ENCODE measurements at regions not wholly inside any gene's neighbourhood (a gene's known extent, or its start where the extent isn't known, plus 50 kb on each side); places are given as distances from the start of the nearest gene placed in this dataset.
A peak's percentile ranks its signal among the peaks of the same experiment; 100 is the strongest.

GRCh38 chr15:95990833-95991232 is 339.7 kb upstream of the NR2F2 start:
- Histone ChIP-seq H3K4me1 (ENCODE audit: control insufficient read depth, extremely low read depth, insufficient read depth, low read length) (peaks cover 2% of the 10 kb centered on the region), H3K27me3 (ENCODE audit: control insufficient read depth, insufficient read depth, low read length) (no peaks in the 10 kb centered on the region), H3K27ac (ENCODE audit: insufficient read depth, low read length) (no peak overlapping the region), H3K4me3 (replicated peaks in 1 of 4; ENCODE audit: control extremely low read depth in 1 of 4, insufficient read depth in 1 of 4, low read depth in 3 of 4, low read length in 4 of 4) (no peak overlapping the region), H3K4me2 (ENCODE audit: extremely low read depth, insufficient read depth, low read length) (no peak overlapping the region), H3K9ac (ENCODE audit: insufficient read depth, low read length) (no peak overlapping the region), H4K20me1 (ENCODE audit: control insufficient read depth, extremely low read depth, insufficient read depth, low read length) (no peaks in the 10 kb centered on the region), H2AFZ (ENCODE audit: low read length) (no peak overlapping the region), H3K36me3 (ENCODE audit: control insufficient read depth, insufficient read depth, low read length) (no peaks in the 10 kb centered on the region), H3K79me2 (ENCODE audit: control insufficient read depth, insufficient read depth, low read length) (no peaks in the 10 kb centered on the region), H3K9me3 (ENCODE audit: control insufficient read depth, insufficient read depth, low read depth, low read length) (no peaks in the 10 kb centered on the region)
- TF ChIP-seq EZH2 (IDR thresholded peaks at IDR 0.05; ENCODE audit: low read length, missing control alignments) (no peak), CTCF (conservative IDR thresholded peaks at IDR 0.05 in 1 of 2, IDR thresholded peaks at IDR 0.05 in 1 of 2; ENCODE audit: low read depth in 1 of 2, low read length in 2 of 2) (no peak)
- DNase-seq (ENCODE audit: low read depth in 2 of 2) = peak in 1 of 2 donors; percentile 47

- TF ChIP-seq EZH2 (IDR thresholded peaks at IDR 0.05; ENCODE audit: low read length, missing control alignments) = no peak
- TF ChIP-seq CTCF (conservative IDR thresholded peaks at IDR 0.05 in 1 of 2, IDR thresholded peaks at IDR 0.05 in 1 of 2; ENCODE audit: low read depth in 1 of 2, low read length in 2 of 2) = no peak
- Histone ChIP-seq H3K9ac (ENCODE audit: insufficient read depth, low read length) (no peak overlapping the region), H3K27ac (ENCODE audit: insufficient read depth, low read length) (no peak overlapping the region), H3K4me1 (ENCODE audit: control insufficient read depth, extremely low read depth, insufficient read depth, low read length) (no peaks in the 10 kb centered on the region), H3K4me2 (ENCODE audit: extremely low read depth, insufficient read depth, low read length) (no peak overlapping the region), H3K36me3 (ENCODE audit: control insufficient read depth, insufficient read depth, low read length) (no peaks in the 10 kb centered on the region), H3K9me3 (ENCODE audit: control insufficient read depth, insufficient read depth, low read depth, low read length) (no peaks in the 10 kb centered on the region), H3K27me3 (ENCODE audit: control insufficient read depth, insufficient read depth, low read length) (no peaks in the 10 kb centered on the region), H3K79me2 (ENCODE audit: control insufficient read depth, insufficient read depth, low read length) (no peaks in the 10 kb centered on the region), H4K20me1 (ENCODE audit: control insufficient read depth, extremely low read depth, insufficient read depth, low read length) (no peaks in the 10 kb centered on the region), H2AFZ (ENCODE audit: low read length) (no peak overlapping the region), H3K4me3 (replicated peaks in 1 of 4; ENCODE audit: control extremely low read depth in 1 of 4, insufficient read depth in 1 of 4, low read depth in 3 of 4, low read length in 4 of 4) (no peak overlapping the region)
- peak; percentile 42 to 69 for DNase-seq (ENCODE audit: low read depth in 2 of 2)
These were observed 336.1 kb upstream of the NR2F2 start for GRCh38 chr15:95994418-95994817.

- Histone ChIP-seq H3K4me3 (replicated peaks in 1 of 4; ENCODE audit: control extremely low read depth in 1 of 4, insufficient read depth in 1 of 4, low read depth in 3 of 4, low read length in 4 of 4) (no peak overlapping the region), H3K27me3 (ENCODE audit: control insufficient read depth, insufficient read depth, low read length) (no peaks in the 10 kb centered on the region), H3K9me3 (ENCODE audit: control insufficient read depth, insufficient read depth, low read depth, low read length) (no peaks in the 10 kb centered on the region), H3K4me2 (ENCODE audit: extremely low read depth, insufficient read depth, low read length) (no peak overlapping the region), H4K20me1 (ENCODE audit: control insufficient read depth, extremely low read depth, insufficient read depth, low read length) (no peaks in the 10 kb centered on the region), H2AFZ (ENCODE audit: low read length) (no peak overlapping the region), H3K4me1 (ENCODE audit: control insufficient read depth, extremely low read depth, insufficient read depth, low read length) (no peaks in the 10 kb centered on the region), H3K9ac (ENCODE audit: insufficient read depth, low read length) (no peak overlapping the region), H3K36me3 (ENCODE audit: control insufficient read depth, insufficient read depth, low read length) (no peaks in the 10 kb centered on the region), H3K79me2 (ENCODE audit: control insufficient read depth, insufficient read depth, low read length) (no peaks in the 10 kb centered on the region), H3K27ac (ENCODE audit: insufficient read depth, low read length) (no peak overlapping the region)
- TF ChIP-seq CTCF (conservative IDR thresholded peaks at IDR 0.05 in 1 of 2, IDR thresholded peaks at IDR 0.05 in 1 of 2; ENCODE audit: low read depth in 1 of 2, low read length in 2 of 2) (no peak), EZH2 (IDR thresholded peaks at IDR 0.05; ENCODE audit: low read length, missing control alignments) (no peak)
- DNase-seq (ENCODE audit: low read depth in 2 of 2) = peak; percentile 59 to 67
These were observed 334.9 kb upstream of the NR2F2 start for GRCh38 chr15:95995375-95996168.

Measured in fibroblast of lung (primary cell).